Dermis blood vessel endothelial cell (primary cell): ENCODE measurements at regions not wholly inside any gene's neighbourhood (a gene's known extent, or its start where the extent isn't known, plus 50 kb on each side); places are given as distances from the start of the nearest gene placed in this dataset.
A peak's percentile ranks its signal among the peaks of the same experiment; 100 is the strongest.
"Not testable (repeated sequence)": the region's sequence is repeated elsewhere in the genome, so short reads cannot be mapped to it uniquely, and the experiment has no call there.

Experiments
- DNase-seq: peaks from one replicate; pipeline ENCODE4 v3.0.0; 2010

GRCh38 chr5:57727591-57727990 is 245.0 kb upstream of the ACTBL2 start:
- no peak for DNase-seq

DNA sequence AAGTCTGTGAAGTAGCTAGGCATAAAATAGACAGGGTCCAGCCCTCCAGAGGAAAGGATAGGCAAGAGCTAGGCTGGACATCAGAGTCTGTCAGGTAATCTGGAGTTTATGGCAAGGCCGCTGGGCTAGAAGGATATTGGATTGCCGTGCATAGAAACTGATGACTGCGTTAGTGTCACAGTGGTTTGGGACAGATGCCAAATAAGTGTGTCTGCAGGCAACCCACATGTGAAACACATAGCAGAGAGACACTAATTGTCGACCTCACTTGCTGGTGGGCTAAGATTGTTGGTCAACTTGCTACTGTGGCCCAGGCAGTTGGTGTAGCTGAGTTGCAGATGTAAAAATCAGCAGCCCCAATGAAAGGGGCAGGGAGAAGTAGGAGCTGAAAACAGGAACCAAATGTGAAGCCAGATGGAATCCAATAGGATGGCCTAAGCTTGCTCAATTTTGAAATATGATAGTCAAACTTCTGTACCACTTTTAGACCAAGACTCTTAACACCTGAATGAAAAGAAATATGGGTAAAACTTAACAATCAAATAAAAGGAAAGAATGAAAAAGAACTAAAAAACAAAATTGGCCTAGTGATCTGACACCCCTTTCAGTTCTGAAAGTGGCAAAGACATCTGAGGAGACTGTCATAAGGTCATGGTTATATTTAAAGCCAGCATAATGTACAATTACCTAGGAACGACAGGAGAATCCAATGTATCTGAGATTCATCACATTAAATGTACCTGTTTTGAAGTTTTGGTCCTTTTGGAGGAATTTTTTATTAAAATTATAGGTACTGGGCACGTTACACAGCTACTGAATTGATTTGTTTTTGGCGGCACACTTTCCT is 243.3 kb upstream of the ACTBL2 start:
- no peak for DNase-seq

- DNase-seq = no peak
Observed at GRCh38 chr5:57724836-57725235, 242.2 kb upstream of the ACTBL2 start.

- DNase-seq = no peak
Observed at GRCh38 chr5:57721226-57721625, 238.6 kb upstream of the ACTBL2 start.

DNA sequence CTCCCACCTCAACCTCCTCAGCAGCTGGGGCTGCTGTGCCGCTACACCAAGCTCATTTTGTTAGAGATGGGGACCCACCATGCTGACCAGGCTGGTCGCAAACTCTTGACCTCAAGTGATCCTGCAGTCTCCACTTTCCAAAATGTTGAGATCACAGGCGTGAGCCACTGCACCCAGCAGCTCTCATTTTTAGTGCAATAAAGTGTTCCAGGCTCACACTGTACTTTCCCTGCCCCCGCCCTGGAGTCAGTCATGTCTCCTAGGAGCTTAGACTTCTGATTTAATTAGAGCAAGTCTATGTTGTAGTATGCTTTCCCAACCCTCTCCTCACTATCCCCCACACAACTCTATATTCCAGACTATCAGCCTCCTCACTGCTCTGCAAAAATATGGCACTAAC is 238.0 kb upstream of the ACTBL2 start:
- DNase-seq = no peak

- no peak for DNase-seq
Observed at GRCh38 chr5:57719216-57719615, 236.6 kb upstream of the ACTBL2 start.

DNA sequence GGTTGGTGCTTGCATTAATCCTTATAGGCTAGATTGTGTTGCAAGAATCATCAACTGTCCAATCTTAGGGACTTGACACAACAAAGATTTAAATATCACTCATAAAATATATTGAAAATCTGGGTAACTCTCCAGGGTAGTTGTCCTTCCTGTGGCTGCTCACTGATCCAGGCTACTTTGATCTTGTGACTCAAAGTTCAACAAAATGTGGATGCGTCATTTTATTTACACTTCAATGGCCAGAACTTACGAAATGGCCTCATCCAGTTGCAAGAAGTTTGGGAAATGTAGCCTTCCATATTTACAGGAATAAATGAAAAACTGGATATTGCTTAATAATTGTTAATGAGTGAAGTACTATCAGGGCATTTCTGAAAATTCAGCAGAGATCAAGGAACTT is 235.5 kb upstream of the ACTBL2 start:
- no peak for DNase-seq

DNA sequence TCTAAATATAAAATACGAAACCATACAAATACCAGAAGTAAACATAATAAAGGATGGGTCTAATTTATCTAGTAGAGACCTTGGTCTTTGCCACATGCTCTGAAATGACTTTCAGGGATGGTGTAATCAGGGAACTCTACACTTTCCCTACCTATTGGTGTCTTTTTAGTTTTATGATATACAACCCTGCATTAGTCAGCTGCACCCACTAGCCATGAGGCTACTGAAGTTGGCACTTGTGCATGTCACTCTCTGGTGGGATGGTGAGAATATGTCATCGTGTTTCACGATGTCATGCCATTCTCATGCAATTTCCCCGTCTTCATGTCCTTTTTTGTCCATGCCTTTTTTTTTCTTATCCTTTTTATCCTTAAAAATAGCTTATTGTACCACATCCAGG is 234.9 kb upstream of the ACTBL2 start:
- no peak for DNase-seq

DNA sequence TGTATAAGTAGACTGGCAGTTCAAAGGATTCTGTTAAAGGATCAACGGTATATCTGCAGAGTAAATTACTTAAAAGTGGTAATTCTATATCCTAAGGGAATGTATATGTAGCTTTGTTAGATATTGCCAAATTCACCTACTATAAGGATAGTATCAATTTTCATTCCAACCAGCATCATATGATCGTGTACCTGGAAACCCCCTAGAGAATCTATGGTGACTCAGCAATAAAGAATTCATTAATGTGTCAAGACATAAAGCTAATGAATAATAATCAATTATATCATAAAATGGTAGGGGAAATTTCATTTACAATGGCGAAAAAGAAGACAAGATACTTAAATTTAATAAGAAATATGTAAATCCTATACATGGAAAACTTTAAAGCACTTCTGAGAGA is 234.1 kb upstream of the ACTBL2 start:
- no peak for DNase-seq

DNA sequence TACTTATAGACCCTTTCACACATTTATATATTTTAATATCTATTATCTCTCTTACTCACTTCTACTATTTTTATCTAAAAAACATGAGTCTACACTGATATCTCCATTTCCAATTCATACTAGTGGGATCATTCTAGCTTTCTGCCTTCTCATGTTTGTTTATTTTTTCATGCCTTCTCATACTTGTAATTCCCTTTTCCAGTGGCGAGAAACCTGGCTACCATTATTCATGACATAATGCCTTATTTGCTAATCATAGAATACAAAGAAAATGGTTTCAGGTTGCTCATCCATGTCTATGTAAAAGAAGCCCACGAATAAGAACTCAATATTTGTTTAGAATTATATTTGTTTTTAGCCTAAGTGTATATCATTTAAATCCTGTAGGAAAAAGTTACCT is 232.7 kb upstream of the ACTBL2 start:
- no peak for DNase-seq

GRCh38 chr5:57713535-57713934 is 230.9 kb upstream of the ACTBL2 start:
- not testable (repeated sequence) for DNase-seq

GRCh38 chr5:57711946-57712345 is 229.3 kb upstream of the ACTBL2 start:
- no peak for DNase-seq

DNA sequence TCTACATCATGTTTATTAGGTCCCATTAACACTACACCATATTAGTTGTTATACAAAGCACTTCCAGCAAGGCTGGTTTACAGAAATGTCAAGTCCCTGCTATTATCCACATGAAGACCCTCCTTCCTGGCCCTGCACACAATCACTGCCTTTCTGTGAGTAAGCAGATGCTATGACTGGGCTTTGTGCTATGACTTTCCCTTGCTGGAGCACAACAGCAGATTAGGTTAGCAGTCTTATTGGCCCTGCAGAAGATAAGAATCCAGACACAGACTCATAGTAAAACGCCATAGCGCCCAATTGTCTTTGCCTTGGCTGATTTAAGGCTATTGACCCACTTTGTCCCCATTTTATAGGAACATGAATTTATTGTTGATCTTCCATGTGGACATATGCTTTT is 228.9 kb upstream of the ACTBL2 start:
- DNase-seq = no peak

DNA sequence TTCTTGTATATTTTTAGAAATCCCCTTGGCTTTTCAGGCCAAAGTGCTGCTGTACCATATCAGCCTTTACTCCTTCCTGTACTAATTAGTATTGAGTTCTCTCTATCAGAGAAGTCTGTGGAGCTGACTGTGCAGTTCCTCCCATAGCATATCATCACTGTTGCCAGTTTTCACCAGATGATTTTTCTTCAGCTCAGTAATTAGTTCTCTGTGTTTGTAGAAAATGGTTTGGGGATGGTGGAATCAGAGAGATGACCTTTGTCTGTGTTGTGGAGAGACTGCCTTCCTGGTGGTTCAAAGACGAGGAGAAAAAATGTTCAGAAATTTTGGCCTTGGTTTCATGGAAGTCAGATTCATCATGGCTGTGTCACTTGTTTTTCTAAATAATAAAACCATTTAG is 227.5 kb upstream of the ACTBL2 start:
- no peak for DNase-seq

- DNase-seq = no peak
Observed at GRCh38 chr5:57705769-57706168, 223.2 kb upstream of the ACTBL2 start.

DNA sequence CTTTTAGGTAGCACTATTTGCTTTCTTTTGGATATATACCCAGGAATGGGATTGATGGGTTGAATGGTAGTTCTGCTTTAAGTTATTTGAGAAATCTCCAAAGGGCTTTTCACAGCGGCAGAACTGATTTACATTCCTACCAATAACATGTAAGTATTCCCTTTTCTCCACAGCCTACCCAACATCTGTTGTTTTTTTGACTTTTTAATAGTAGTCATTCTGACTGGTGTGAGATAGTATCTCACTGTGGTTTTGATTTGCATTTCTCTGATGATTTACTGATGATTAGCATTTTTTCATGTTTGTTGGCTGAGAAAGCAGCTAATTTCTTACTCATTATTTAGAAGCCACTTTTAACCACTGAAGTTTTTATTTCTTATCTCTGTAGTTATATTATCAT is 221.1 kb upstream of the ACTBL2 start:
- no peak for DNase-seq

- no peak for DNase-seq
Observed at GRCh38 chr5:57700484-57700883, 217.9 kb upstream of the ACTBL2 start.

- no peak for DNase-seq
Observed at GRCh38 chr5:57700072-57700471, 217.5 kb upstream of the ACTBL2 start.

- DNase-seq = peak; percentile 92
Observed at GRCh38 chr5:57698802-57699201, 216.2 kb upstream of the ACTBL2 start.

- DNase-seq = no peak
Observed at GRCh38 chr5:57698086-57698485, 215.5 kb upstream of the ACTBL2 start.

DNA sequence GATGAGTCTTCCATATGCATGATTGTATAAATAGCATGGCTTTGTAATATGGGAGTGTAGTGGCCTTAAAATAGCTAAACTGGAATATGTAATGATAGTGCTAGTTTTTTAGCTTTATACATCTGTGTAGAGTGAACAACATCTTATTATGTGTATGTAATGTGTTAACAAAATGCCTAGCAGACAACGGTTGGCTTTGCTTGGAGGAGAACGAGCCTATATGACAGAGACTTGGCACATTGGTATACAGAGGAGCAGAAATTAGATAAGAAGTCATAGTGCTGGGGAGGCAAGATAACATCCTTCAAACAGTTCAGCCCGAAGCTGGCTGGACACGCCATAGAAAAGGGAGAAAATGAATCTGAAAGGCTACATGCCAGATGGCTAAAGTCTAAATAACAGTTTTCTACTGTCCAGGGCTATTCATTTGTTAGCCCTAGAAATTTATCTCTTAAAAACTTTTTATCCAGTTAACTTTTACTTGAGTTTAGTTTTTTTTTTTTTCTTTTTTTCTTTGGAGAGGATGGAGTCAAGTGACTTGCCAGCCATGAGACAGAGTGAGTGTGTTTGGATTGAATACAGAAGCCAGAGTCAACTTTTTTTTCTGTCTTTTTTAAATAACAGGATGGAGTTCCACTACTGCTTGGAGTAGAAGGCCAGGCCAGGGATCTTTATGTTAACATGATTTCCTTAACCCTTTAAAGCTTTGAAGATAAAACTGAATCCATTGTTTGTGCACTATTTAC is 214.4 kb upstream of the ACTBL2 start:
- DNase-seq = no peak

DNA sequence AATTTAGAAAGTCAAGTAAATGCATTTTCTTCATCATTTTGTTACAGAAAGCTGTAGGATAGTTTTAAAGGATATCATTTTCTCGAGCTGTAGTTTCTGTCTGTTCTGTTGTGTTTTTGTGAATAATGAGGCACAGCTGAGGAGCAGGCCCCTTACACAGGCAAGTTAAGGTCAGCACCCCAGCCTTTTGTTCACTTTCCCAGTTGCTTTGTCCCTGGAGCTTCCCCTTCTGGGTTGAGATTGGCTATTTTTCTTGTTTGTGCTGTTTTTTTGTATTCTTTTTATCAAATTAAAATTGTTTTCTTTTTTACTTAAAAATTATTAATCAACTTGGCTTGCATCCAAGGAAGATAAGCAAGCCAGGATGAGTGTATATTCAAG is 213.8 kb upstream of the ACTBL2 start:
- DNase-seq = no peak

DNA sequence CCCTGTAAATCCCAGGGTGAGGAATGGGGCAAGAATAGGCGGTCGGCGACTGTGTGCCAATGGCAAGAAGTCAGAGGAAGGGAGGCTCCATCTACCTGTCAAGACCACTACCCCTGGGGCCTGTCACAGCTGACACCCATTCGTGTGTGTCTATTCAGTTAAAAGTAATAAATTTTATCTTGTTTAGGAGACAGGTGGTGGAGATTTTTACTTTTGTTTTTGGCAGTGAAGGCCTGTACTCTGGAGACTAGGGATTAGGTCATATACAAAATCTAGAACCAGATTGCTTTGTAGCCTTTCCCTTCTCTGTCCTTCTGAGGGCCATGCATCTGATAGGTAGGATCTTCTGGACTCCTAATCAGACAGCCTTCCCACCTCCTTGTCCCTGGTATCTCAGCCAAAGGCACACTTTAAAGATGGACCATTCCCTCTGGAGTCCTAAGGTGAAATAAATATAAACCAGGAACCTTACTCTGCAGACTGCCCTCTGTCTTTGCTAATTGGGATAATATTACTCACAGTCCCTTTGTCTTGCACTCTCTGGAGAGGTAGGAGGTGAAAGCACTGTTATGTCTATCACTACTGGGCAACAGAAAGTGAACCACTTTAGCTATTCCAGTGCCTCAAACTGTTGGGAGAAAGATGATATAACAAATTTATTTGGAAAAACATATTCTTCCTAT is 213.2 kb upstream of the ACTBL2 start:
- DNase-seq = peak; percentile 18

GRCh38 chr5:57695179-57695578 is 212.6 kb upstream of the ACTBL2 start:
- DNase-seq = no peak
